Tibial artery (tissue), 4 donors: ENCODE measurements at regions not wholly inside any gene's neighbourhood (a gene's known extent, or its start where the extent isn't known, plus 50 kb on each side); places are given as distances from the start of the nearest gene placed in this dataset.

Experiments used
- DNase-seq, 2 donors: peaks; one replicate each; pipeline ENCODE4 v3.0.0-alpha.2; 2019
- H3K27ac ChIP-seq, 2 donors: fragments of 200-600 bp; sonication (generic) in 1 of 2; 1 replicate in 1 of 2; 2 replicates in 1 of 2; pipeline ENCODE4 v1.5.1; 2018 to 2019; ENCODE audit warnings: mild to moderate bottlenecking in 1 of 2
- H3K27me3 ChIP-seq, 2 donors: fragments of 200-600 bp; sonication (generic) in 1 of 2; one replicate each; pipeline versions ENCODE4 v1.5.1 to v1.6.0; 2016 to 2019
- H3K36me3 ChIP-seq, 3 donors: fragments of 200-600 bp; sonication (generic) in 2 of 3; one replicate each; pipeline ENCODE4 v1.5.1; 2016 to 2019; ENCODE audit warnings: mild to moderate bottlenecking in 2 of 3
- H3K4me1 ChIP-seq, 4 donors: fragments of 200-600 bp; sonication (generic) in 2 of 4; 1 replicate in 3 of 4; 2 replicates in 1 of 4; pipeline ENCODE4 v1.5.1; 2016 to 2019
- H3K4me3 ChIP-seq, 2 donors: fragments of 200-600 bp; sonication (generic) in 1 of 2; 1 replicate in 1 of 2; 2 replicates in 1 of 2; pipeline ENCODE4 v1.5.1; 2018 to 2019; ENCODE audit warnings: mild to moderate bottlenecking in 2 of 2
- H3K9me3 ChIP-seq, 3 donors: fragments of 200-600 bp; sonication (generic) in 1 of 3; one replicate each; pipeline ENCODE4 v1.5.1; 2016 to 2019
- CTCF ChIP-seq, 2 experiments: fragments of 200-600 bp in 1 of 2; fragments of 450-650 bp in 1 of 2; IDR thresholded peaks; one replicate each; pipeline ENCODE4 v1.5.1; 2017 to 2019; ENCODE audit warnings: antibody characterized with exemption in 2 of 2, mild to moderate bottlenecking in 1 of 2, moderate library complexity in 1 of 2
- intact Hi-C: fragments of 100-400 bp; cut with DNase I; formaldehyde crosslinking; loops from one replicate; pipeline ENCODE4 v1.15.0; 2023; ENCODE audit warnings: low total_unique reads

DNA sequence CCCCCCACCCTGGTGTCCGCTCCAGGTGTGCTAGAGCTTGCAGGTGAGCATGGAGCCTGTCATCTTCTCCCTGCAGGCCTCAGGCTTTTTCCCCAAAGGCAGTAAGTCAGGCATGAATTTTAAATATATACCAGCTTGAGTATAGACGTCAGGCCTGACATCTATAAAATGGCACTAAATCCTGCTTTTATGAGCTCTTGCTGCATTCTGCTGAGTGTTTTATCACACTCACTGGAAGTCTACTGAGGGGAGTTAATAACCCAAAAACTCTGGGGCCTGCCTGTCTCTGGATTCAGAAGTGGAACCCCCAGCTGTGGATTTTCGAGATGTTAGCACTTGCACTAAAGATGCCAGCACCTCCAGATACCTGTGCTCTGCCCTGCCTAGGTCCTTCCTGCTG is 133.4 kb upstream of the TOP1 start:
- TF ChIP-seq CTCF (IDR thresholded peaks at IDR 0.05) = no peak
- no peaks in the 10 kb centered on the region for H3K4me1 ChIP-seq
- H3K27ac ChIP-seq = no peak overlapping the region

GRCh38 chr20:40896814-40897700 is 131.6 kb upstream of the TOP1 start:
- TF ChIP-seq CTCF (IDR thresholded peaks at IDR 0.05) = no peak
- no peak for DNase-seq
- no peak overlapping the region for H3K4me3 ChIP-seq
- H3K36me3 ChIP-seq = no peaks in the 10 kb centered on the region
- no peaks in the 10 kb centered on the region for H3K4me1 ChIP-seq
- no peaks in the 10 kb centered on the region for H3K9me3 ChIP-seq
- no peak overlapping the region for H3K27ac ChIP-seq
- H3K27me3 ChIP-seq = peaks cover 0 to 3% of the 10 kb centered on the region in 2 donors
- intact Hi-C loops = no loop called here

More for the DNA sequence above, 133.4 kb upstream of the TOP1 start:
- intact Hi-C loops = no loop called here
- Histone ChIP-seq H3K9me3 (no peaks in the 10 kb centered on the region), H3K27me3 (peaks cover 0 to 3% of the 10 kb centered on the region in 2 donors), H3K36me3 (no peaks in the 10 kb centered on the region), H3K4me3 (no peak overlapping the region)
- DNase-seq = no peak

GRCh38 chr20:40899344-40899743 is 129.3 kb upstream of the TOP1 start:
- Histone ChIP-seq H3K4me1 (no peaks in the 10 kb centered on the region), H3K4me3 (no peak overlapping the region), H3K27ac (no peak overlapping the region), H3K36me3 (no peaks in the 10 kb centered on the region), H3K27me3 (peaks cover 0 to 3% of the 10 kb centered on the region in 2 donors), H3K9me3 (no peaks in the 10 kb centered on the region)
- no peak for TF ChIP-seq CTCF (IDR thresholded peaks at IDR 0.05)
- no peak for DNase-seq
- intact Hi-C loops = no loop called here

- DNase-seq = no peak
- peaks cover 0 to 3% of the 10 kb centered on the region in 2 donors for H3K27me3 ChIP-seq
- intact Hi-C loops = no loop called here
- H3K27ac ChIP-seq = no peak overlapping the region
- H3K36me3 ChIP-seq = no peaks in the 10 kb centered on the region
- H3K4me1 ChIP-seq = no peaks in the 10 kb centered on the region
- TF ChIP-seq CTCF (IDR thresholded peaks at IDR 0.05) = no peak
- no peak overlapping the region for H3K4me3 ChIP-seq
- H3K9me3 ChIP-seq = no peaks in the 10 kb centered on the region
These were observed 127.9 kb upstream of the TOP1 start for GRCh38 chr20:40900666-40901215.

GRCh38 chr20:40902661-40903060 is 126.0 kb upstream of the TOP1 start:
- intact Hi-C loops = no loop called here
- no peak overlapping the region for H3K27ac ChIP-seq
- no peaks in the 10 kb centered on the region for H3K27me3 ChIP-seq
- H3K4me3 ChIP-seq = no peak overlapping the region
- H3K4me1 ChIP-seq = no peaks in the 10 kb centered on the region
- DNase-seq = no peak
- no peaks in the 10 kb centered on the region for H3K9me3 ChIP-seq
- no peak for TF ChIP-seq CTCF (IDR thresholded peaks at IDR 0.05)
- no peaks in the 10 kb centered on the region for H3K36me3 ChIP-seq
